SH-SY5Y (cell line): ENCODE measurements at regions not wholly inside any gene's neighbourhood (a gene's known extent, or its start where the extent isn't known, plus 50 kb on each side); places are given as distances from the start of the nearest gene placed in this dataset.

Experiments
- GATA2 ChIP-seq: IDR thresholded peaks from 2 replicates; pipeline ENCODE4 v1.6.1; 2011; ENCODE audit warnings: mild to moderate bottlenecking, low read depth, low read length
- GATA3 ChIP-seq: IDR thresholded peaks from 2 replicates; pipeline ENCODE4 v1.6.1; 2011; ENCODE audit warnings: low read depth, mild to moderate bottlenecking, low read length, moderate library complexity

GRCh38 chr1:58899587-58900271 is 115.9 kb upstream of the JUN start:
- TF ChIP-seq GATA2 = no peak
- no peak for TF ChIP-seq GATA3
